Suprapubic skin (tissue), 4 donors: ENCODE measurements at regions not wholly inside any gene's neighbourhood (a gene's known extent, or its start where the extent isn't known, plus 50 kb on each side); places are given as distances from the start of the nearest gene placed in this dataset.

Experiments
- CTCF ChIP-seq, 2 donors: fragments of 200-600 bp in 1 of 2; fragments of 450-650 bp in 1 of 2; sonication (generic) in 1 of 2; IDR thresholded peaks; one replicate each; pipeline ENCODE4 v1.5.1; 2016 to 2019; ENCODE audit warnings: antibody characterized with exemption in 2 of 2, mild to moderate bottlenecking in 1 of 2, moderate library complexity in 1 of 2
- EP300 ChIP-seq: sonication (generic); formaldehyde crosslinking; IDR thresholded peaks from one replicate; pipeline ENCODE4 v1.6.1; 2017; ENCODE audit warnings: antibody characterized with exemption
- POLR2A ChIP-seq, 2 donors: fragments of 450-650 bp; IDR thresholded peaks; one replicate each; pipeline ENCODE4 v1.6.1; 2017; ENCODE audit warnings: antibody characterized with exemption in 2 of 2, mild to moderate bottlenecking in 2 of 2, moderate library complexity in 2 of 2
- POLR2AphosphoS5 ChIP-seq, 3 donors: sonication (generic); formaldehyde crosslinking; IDR thresholded peaks; one replicate each; pipeline ENCODE4 v1.6.1; 2017; ENCODE audit warnings: antibody characterized with exemption in 3 of 3

- TF ChIP-seq POLR2A (IDR thresholded peaks at IDR 0.05) (no peak), CTCF (IDR thresholded peaks at IDR 0.05) (no peak), POLR2AphosphoS5 (IDR thresholded peaks at IDR 0.05) (no peak), EP300 (no peak)
Observed at GRCh38 chr9:16062542-16063240, 509.8 kb downstream of the CCDC171 start.
